ENCODE measurements at regions not wholly inside any gene's neighbourhood (a gene's known extent, or its start where the extent isn't known, plus 50 kb on each side); places are given as distances from the start of the nearest gene placed in this dataset.

GRCh38 chr2:200230716-200231115 lies 75.8 kb upstream of the SPATS2L start:
- Mint-ChIP-seq H3K27ac (no peak overlapping the region), H3K4me3 (no peak overlapping the region), H3K9me3 (no peaks in the 10 kb centered on the region), H3K4me1 (ENCODE audit: low read depth in 2 of 2) (peaks cover 0 to 4% of the 10 kb centered on the region in 2 donors), H3K27me3 (peaks cover 16 to 23% of the 10 kb centered on the region in 2 donors), H3K36me3 (ENCODE audit: insufficient read depth) (no peaks in the 10 kb centered on the region)
- no peak for DNase-seq
- no peak for ATAC-seq (replicated peaks)

DNA sequence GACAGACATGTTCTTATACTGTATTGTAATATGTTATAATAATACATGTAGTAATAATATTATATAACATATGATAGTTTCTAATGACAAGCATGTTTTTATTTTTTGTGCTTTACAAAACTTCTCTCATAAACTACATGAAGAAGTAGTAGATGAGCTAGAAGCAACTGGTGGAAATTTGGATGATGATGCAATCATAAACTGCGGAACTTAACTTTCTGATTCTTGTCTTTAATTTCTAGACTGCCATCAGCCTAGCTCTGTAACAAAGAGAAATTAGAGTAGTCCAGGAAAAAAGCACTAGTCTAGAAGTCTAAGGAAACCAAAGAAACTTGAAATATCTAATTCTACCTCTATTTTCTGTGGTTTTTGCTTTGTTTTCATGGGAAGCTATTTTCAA lies 71.0 kb upstream of the SPATS2L start:
- H3K27ac Mint-ChIP-seq, result no peak overlapping the region
- H3K4me1 Mint-ChIP-seq (ENCODE audit: low read depth in 2 of 2), result peaks cover 0 to 3% of the 10 kb centered on the region in 2 donors
- no peak for DNase-seq
- H3K4me3 Mint-ChIP-seq, result no peak overlapping the region
- H3K36me3 Mint-ChIP-seq (ENCODE audit: insufficient read depth), result no peaks in the 10 kb centered on the region
- H3K27me3 Mint-ChIP-seq, result peaks cover 9 to 32% of the 10 kb centered on the region in 2 donors
- ATAC-seq (replicated peaks), result no peak
- H3K9me3 Mint-ChIP-seq, result no peaks in the 10 kb centered on the region

GRCh38 chr2:200239216-200239615 lies 67.3 kb upstream of the SPATS2L start:
- ATAC-seq (replicated peaks), result peak; percentile 37
- no peak for DNase-seq
- Mint-ChIP-seq H3K4me3 (no peak overlapping the region), H3K4me1 (ENCODE audit: low read depth in 2 of 2) (peaks cover 0 to 3% of the 10 kb centered on the region in 2 donors), H3K36me3 (ENCODE audit: insufficient read depth) (no peaks in the 10 kb centered on the region), H3K9me3 (no peaks in the 10 kb centered on the region), H3K27me3 (peaks cover 18 to 33% of the 10 kb centered on the region in 2 donors), H3K27ac (no peak overlapping the region)

DNA sequence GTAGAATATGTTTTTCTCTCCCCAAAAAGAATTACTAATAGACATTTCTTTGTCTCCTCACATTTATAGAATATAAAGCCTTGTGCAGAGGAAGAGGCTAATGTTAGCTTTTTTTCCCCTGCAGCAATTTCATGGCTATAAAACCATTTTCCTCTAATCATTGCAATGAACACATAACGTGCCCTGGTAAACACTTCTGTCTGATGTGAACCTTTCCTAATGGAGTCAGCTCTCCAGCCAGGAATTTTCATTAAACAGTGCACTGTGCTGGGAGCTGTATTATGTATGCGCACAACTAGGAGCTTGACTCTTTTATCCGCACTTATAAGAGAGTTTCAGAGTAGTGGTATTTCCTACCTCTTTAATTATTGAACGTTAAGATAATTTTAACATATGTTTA lies 63.9 kb upstream of the SPATS2L start:
- H3K27ac Mint-ChIP-seq, result no peak overlapping the region
- DNase-seq (no peak), ATAC-seq (replicated peaks) (no peak)
- peaks cover 0 to 3% of the 10 kb centered on the region in 2 donors for H3K4me1 Mint-ChIP-seq (ENCODE audit: low read depth in 2 of 2)
- H3K36me3 Mint-ChIP-seq (ENCODE audit: insufficient read depth), result no peaks in the 10 kb centered on the region
- H3K4me3 Mint-ChIP-seq, result no peak overlapping the region
- H3K27me3 Mint-ChIP-seq, result peaks cover 9 to 33% of the 10 kb centered on the region in 2 donors
- no peaks in the 10 kb centered on the region for H3K9me3 Mint-ChIP-seq

DNA sequence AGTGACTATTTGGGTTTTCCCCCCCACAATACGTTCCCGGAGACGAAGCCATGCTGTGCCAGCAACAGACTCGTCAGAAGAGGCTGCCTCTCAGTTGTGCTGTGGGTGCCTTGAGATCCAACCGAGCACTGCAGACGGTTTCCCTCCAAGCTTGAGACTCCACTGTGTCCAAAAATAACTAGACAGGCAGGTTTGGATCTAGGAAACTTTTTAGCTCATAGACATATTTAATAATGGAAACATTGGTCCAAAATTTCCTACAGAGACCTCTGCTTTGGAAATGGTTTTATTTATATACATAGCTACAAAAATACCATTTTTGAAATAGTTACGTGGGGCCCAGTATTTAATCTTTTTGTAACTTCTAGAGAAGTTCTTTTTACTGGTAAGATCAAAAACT lies 63.1 kb upstream of the SPATS2L start:
- ATAC-seq (replicated peaks), result no peak
- peaks cover 0 to 3% of the 10 kb centered on the region in 2 donors for H3K4me1 Mint-ChIP-seq (ENCODE audit: low read depth in 2 of 2)
- peaks cover 9 to 24% of the 10 kb centered on the region in 2 donors for H3K27me3 Mint-ChIP-seq
- H3K9me3 Mint-ChIP-seq, result no peaks in the 10 kb centered on the region
- no peak overlapping the region for H3K4me3 Mint-ChIP-seq
- H3K36me3 Mint-ChIP-seq (ENCODE audit: insufficient read depth), result no peaks in the 10 kb centered on the region
- no peak for DNase-seq
- H3K27ac Mint-ChIP-seq, result no peak overlapping the region

DNA sequence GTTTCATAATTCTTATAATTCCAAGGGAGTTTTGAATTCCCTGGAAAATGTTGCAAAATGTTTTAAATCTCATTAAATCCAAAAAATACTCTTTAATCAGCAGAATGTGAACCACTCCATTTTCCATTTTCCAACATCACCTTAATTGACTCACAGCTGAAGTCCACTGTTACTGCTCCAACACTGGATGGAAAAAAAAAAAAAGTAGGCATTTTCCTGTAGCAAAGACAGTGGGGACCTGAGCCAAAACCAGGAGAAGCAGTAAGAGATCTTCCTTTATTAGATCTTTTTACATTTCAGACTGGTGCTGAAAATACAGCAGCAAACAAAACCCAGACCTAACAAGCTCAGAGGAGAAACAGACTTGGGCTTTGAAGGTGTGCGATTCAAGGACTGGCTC lies 62.4 kb upstream of the SPATS2L start:
- no peaks in the 10 kb centered on the region for H3K9me3 Mint-ChIP-seq
- H3K36me3 Mint-ChIP-seq (ENCODE audit: insufficient read depth), result no peaks in the 10 kb centered on the region
- peaks cover 13 to 17% of the 10 kb centered on the region in 2 donors for H3K27me3 Mint-ChIP-seq
- H3K4me3 Mint-ChIP-seq, result no peak overlapping the region
- ATAC-seq (replicated peaks) (no peak), DNase-seq (no peak)
- no peak overlapping the region for H3K27ac Mint-ChIP-seq
- peaks cover 0 to 3% of the 10 kb centered on the region in 2 donors for H3K4me1 Mint-ChIP-seq (ENCODE audit: low read depth in 2 of 2)

DNA sequence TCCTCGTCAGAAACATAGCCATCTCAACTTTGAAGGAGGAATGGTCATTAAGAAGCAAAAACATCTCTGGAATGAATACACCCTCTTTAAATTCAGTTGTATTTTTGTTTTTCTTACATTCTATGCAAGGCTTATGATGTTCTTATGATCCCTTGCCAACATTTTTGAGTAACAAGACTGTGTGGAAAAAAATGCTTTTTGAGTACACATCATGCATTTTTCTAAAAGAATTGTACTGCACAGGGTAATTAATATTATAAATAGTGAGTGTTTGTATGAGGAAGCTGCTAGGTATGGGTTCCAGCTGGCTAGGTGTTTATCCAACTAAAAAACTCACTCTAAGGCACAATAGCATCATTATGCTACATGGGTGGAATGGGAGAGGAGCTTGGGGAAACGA lies 59.0 kb upstream of the SPATS2L start:
- no peak for ATAC-seq (replicated peaks)
- DNase-seq, result no peak
- H3K27ac Mint-ChIP-seq, result no peak overlapping the region
- H3K27me3 Mint-ChIP-seq, result peaks cover 7 to 15% of the 10 kb centered on the region in 2 donors
- no peaks in the 10 kb centered on the region for H3K4me1 Mint-ChIP-seq (ENCODE audit: low read depth in 2 of 2)
- H3K4me3 Mint-ChIP-seq, result no peak overlapping the region
- no peaks in the 10 kb centered on the region for H3K9me3 Mint-ChIP-seq
- H3K36me3 Mint-ChIP-seq (ENCODE audit: insufficient read depth), result no peaks in the 10 kb centered on the region

GRCh38 chr2:200252265-200253067 lies 54.0 kb upstream of the SPATS2L start:
- ATAC-seq (replicated peaks), result no peak

DNA sequence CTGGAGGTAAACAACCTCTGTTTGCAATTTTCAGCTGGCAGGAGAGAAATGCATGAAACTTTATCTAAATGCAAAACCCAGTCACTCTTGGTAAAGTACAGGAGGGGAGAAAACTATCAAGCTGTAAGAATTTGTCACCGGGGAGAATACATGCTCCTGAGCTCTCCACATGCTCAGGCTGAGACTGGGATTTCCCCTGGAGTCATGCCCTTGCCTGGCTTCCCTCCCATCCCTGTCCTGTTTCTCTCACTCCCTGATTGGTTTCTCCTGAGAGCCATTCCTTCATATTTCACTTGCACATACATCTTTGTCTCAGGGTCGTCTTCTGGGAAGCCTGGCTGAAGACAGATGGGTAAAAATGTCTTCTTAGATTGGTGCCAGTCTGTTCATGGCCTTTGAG lies 52.9 kb upstream of the SPATS2L start:
- Mint-ChIP-seq H3K9me3 (no peaks in the 10 kb centered on the region), H3K27ac (no peak overlapping the region), H3K4me1 (ENCODE audit: low read depth in 2 of 2) (no peaks in the 10 kb centered on the region), H3K36me3 (ENCODE audit: insufficient read depth) (no peaks in the 10 kb centered on the region), H3K4me3 (no peak overlapping the region), H3K27me3 (peaks cover 34 to 39% of the 10 kb centered on the region in 2 donors)
- ATAC-seq (replicated peaks) (no peak), DNase-seq (no peak)

More at GRCh38 chr2:200252265-200253067, 54.0 kb upstream of the SPATS2L start:
- H3K4me3 Mint-ChIP-seq, result no peak overlapping the region
- H3K4me1 Mint-ChIP-seq (ENCODE audit: low read depth in 2 of 2), result no peaks in the 10 kb centered on the region
- peaks cover 27 to 41% of the 10 kb centered on the region in 2 donors for H3K27me3 Mint-ChIP-seq
- no peaks in the 10 kb centered on the region for H3K9me3 Mint-ChIP-seq
- DNase-seq, result no peak
- H3K36me3 Mint-ChIP-seq (ENCODE audit: insufficient read depth), result no peaks in the 10 kb centered on the region
- H3K27ac Mint-ChIP-seq, result no peak overlapping the region

- H3K27me3 Mint-ChIP-seq, result peaks cover 34 to 40% of the 10 kb centered on the region in 2 donors
- DNase-seq, result no peak
- no peak for ATAC-seq (replicated peaks)
- no peak overlapping the region for H3K4me3 Mint-ChIP-seq
- H3K9me3 Mint-ChIP-seq, result no peaks in the 10 kb centered on the region
- no peaks in the 10 kb centered on the region for H3K36me3 Mint-ChIP-seq (ENCODE audit: insufficient read depth)
- H3K27ac Mint-ChIP-seq, result no peak overlapping the region
- no peaks in the 10 kb centered on the region for H3K4me1 Mint-ChIP-seq (ENCODE audit: low read depth in 2 of 2)
These were observed 51.7 kb upstream of the SPATS2L start for GRCh38 chr2:200254773-200255172.

DNA sequence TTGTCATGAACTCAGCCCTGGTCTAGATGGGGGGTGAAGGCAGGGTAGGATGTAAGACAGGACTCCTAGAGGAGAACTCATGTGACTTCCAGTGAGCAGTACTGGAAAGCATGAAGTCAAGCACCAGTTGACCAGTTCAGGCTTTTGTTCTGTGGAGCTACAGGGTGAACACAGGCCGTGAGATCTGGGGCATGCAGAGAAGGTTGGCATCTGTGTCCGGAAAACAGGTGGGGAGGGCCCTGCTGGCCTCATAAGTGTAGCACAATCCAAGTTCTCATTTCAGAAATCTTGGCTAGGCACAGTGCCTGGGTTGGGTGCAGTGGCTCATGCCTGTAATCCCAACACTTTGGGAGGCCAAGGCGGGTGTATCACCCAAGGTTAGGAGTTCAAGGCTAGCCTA lies 50.9 kb upstream of the SPATS2L start:
- no peak for ATAC-seq (replicated peaks)
- no peak overlapping the region for H3K27ac Mint-ChIP-seq
- H3K36me3 Mint-ChIP-seq (ENCODE audit: insufficient read depth), result no peaks in the 10 kb centered on the region
- H3K27me3 Mint-ChIP-seq, result peaks cover 34 to 42% of the 10 kb centered on the region in 2 donors
- H3K4me1 Mint-ChIP-seq (ENCODE audit: low read depth in 2 of 2), result no peaks in the 10 kb centered on the region
- no peak for DNase-seq
- no peaks in the 10 kb centered on the region for H3K9me3 Mint-ChIP-seq
- no peak overlapping the region for H3K4me3 Mint-ChIP-seq

All from effector memory CD8-positive, alpha-beta T cell (primary cell).